Skin of body (tissue), 1 donor: ENCODE measurements at regions not wholly inside any gene's neighbourhood (a gene's known extent, or its start where the extent isn't known, plus 50 kb on each side); places are given as distances from the start of the nearest gene placed in this dataset.

Experiments
- DNase-seq: peaks from one replicate; lab custom pipeline; 2025; lab: John Stamatoyannopoulos, UW

DNA sequence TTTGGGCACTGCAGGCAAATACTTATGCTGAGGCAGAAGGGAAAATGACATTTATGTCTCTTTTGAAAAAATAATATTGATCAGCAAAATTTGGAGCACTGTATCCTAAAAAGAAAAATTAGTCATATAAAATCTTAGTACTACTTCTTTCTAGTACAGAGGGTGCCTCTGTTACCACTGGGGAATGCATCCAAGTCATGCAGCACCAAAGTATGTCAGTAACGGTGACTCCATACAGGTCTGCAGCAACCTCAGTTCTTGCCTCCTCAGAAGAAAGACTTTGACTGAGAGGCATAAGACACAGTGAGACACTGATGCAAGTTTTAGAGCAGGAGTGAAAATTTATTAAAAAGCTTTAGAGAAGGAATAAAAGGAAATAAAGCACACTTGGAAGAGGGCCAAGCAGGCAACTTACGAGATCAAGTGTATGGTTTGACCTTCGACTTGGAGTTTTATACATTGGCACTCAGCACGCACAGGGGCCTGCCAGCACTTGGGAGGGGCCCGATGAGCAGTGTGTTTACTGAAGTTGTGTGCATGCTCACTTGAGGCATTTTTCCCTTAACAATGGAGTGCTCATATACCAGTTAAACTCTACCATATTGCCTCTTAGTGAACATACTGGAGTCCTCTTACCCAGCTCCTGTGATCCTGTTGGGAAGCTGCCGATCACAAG is 1244.8 kb downstream of the EPHA7 start:
- no peak for DNase-seq

DNA sequence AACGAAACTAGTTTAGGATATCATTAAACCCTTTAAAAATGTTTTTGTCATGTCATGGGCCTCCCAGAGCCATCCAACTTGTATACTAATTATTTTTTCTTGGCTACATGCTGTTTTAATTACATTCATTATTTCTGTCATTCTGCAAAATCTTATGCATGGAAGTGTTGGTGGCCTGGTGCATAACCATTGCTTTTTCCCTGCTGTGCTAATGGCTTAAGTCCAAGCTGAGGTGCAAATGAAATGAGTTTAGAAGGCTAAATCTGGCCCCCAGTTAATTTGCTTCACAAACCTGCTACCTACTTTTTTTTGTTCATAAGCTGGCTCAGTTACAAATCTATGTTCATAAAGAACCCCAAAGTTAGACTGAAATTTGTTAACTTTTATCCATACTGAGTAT is 1249.9 kb downstream of the EPHA7 start:
- no peak for DNase-seq

DNA sequence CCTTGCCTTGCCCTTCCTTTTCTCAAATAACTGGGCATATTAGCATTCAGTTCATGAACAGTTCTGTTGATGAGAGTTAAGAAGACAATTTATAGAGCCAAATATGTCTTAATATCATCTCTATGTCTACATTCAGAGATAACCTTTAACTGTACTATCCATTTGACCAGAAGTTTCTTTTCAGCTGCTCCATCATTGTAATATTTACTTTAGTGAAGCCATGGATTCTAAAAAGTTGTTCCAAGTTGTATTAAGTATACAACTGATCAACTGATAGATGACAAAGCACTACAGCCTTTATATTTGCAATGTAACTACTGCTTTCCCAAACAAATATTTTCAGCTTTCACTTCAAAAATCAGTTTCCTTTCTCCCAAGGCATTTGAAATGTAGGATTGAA is 1252.7 kb downstream of the EPHA7 start:
- no peak for DNase-seq

DNA sequence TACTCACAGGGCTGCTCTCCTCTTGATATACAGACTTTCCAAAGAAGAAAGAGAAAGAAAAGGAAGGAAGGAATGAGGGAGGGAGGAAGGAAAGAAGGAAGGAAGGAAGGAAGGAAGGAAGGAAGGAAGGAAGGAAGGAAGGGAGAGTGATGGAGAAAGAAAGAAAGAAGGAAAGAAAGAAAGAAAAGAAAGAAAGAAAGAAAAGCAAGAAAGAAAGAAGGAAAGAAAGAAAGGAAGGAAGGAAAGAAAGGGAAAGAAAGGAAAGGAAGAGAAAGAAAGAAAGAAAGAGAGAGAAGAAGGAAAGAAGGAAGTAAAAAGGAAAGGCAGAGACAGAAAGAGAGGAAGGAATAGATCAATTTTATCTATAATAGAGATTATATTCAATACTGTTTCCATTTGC is 1257.4 kb downstream of the EPHA7 start:
- DNase-seq: no peak

DNA sequence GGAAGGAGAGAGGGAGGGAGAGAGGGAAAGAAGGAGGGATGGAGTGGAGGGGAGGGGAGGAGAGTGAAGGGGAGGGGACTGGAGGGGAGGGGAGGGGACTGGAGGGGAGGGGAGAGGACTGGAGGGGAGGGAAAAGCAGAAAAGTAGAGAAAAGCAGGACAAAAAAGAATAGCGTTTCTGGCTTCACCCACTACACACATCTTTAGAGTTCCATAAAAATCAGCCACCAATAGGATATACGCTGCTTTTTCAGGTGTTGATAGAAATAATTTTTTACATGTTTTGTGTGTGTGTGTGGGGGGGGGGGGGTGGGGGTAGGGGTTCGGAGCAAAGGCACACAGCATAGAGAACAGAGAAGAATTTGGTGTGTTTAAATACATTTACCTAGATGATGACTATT is 1259.1 kb downstream of the EPHA7 start:
- DNase-seq: no peak

DNA sequence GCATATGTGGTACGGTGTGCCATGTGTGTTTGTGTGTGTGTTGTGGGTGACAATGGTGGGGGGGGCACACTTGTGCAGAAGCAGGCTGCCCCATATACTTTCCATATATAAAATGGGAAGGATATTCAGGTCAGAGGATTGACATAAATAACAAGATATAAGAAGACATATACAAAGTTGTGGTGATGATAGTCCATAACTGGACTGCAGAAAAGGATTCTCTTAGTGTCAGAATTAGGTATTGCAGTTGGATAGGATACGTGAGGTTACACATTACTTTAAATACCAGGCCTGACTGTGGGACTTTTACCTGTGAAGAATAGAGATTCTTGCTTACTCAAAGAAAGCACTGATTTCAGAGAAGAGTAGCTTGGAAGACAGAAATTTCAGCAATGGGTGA is 1260.3 kb downstream of the EPHA7 start:
- DNase-seq: no peak

DNA sequence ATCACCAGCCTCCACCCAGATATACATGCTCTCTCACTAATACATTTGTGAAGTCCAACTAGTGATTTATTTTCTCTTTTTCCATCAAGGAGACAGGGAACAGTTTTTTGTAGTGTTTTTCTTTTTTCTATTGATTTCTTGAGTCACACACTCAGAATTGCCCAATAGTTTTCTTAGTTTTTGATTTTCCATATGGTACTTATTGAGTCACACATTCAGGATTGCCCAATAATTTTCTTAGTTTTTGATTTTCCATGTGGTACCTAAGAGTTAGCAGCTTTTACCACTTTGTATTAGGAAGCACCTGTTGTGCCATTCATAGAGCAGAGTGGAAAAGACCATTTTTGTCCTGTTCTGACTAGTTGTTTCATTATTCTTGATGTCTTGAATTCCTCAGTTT is 1268.8 kb downstream of the EPHA7 start:
- no peak for DNase-seq

DNA sequence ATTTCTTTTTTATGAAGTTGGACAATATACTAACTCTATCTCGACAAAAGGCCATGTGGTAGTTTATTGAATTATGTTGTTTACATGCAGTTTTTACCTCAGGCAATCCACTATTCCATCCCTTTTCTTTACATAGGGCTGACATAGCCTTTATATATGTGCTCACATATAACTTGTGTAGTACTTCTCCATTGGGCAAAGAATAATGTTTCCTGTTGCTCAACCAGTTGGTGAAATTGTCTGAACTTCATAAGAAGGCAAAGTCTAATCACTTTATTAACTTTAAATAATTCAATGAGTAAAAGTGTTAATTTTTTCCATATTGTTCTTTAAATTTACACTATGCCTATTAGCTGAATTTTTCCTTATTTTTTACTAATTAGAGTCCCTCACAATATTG is 1272.1 kb downstream of the EPHA7 start:
- DNase-seq: no peak

DNA sequence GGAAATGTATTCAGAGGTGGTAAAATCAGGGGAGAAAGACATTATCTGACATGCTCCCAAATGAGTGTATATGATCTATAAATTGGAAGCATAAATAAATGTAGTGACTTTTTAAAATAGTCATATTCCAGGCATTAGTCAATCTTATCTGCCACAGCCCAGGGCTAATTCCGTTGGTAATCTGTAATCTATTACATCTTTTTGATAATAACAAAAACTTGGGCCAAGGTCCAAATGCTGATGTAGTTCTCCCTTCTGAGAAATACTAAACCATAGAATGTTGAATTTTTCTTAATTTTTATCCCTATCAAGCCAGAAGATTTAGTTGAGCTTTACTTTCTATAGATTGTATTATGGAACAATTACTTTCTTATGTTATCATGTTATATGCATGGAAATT is 1279.8 kb downstream of the EPHA7 start:
- DNase-seq: peak; percentile 65

DNA sequence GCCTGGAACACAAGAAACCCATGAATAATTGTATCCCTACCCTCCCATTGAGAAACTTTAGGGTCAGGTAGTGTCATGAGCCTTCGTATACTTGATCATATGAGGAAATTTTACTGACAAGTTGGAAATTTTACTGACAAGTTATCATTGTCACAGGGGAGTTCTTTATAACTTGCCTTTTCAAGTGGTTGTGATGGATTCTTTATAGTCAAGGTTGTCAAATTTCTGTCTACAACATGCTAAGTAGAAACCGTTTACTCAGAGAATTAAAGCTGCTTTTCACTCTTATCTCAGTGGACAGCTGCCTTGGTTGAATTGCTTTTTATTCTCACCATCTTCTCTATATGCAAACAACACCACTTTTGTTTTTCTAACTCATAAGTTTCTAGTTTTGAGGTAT is 1286.4 kb downstream of the EPHA7 start:
- DNase-seq: no peak

DNA sequence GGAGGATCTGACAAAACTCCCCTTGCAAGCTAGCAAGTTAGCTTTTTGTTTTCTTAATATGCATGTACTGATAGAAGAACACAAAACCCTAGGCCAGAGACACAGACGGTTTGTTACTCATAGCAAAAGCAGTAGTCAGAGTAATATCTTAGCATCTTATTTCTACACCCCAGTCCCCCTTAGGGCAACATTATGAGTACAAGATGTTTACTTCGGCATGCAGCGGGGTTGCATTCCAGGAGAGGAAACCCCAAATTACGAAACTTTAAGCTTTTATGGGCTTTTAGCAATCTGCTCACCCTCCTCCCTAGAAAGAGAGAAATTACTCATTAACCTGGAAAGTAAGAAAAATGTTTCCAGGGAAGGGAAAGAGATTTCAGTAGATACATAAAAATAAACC is 1286.9 kb downstream of the EPHA7 start:
- DNase-seq: no peak

DNA sequence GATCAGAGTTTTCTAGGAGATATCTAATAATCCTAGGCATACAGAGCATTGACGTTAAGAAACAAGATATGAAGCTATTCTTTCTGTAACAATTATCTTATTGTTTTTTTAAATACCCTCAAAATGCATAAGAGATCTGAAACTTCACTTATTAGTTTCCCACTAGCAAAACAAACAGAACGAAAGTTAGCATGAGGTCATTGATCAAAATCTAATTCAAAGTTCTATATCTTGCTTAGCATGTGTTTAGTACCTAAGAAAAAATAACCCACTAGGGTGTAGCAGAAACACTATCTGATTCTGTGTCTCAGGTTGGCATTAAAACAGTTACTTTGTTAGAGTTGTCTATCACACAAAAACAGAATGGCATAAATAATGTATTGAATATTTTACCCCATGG is 1288.4 kb downstream of the EPHA7 start:
- no peak for DNase-seq

DNA sequence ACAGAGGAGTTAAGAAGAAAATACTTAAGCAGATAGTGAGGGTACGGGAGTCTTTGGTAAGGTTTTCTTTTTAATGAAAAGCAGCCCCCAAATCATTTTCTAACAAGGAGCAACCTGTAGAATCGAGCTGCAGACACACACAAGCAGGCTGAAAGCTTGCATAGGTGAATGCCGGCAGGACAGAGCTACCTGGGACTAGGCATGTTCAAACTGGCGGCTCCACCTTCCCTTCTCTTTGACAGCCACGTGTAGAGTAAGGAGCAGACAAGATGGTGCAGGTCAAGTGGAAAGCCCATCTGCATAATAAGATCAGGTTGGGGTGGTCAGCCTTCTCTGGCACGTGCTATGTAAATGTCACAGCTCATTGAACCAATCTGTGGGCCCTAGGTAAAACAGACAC is 1292.4 kb downstream of the EPHA7 start:
- DNase-seq: no peak

DNA sequence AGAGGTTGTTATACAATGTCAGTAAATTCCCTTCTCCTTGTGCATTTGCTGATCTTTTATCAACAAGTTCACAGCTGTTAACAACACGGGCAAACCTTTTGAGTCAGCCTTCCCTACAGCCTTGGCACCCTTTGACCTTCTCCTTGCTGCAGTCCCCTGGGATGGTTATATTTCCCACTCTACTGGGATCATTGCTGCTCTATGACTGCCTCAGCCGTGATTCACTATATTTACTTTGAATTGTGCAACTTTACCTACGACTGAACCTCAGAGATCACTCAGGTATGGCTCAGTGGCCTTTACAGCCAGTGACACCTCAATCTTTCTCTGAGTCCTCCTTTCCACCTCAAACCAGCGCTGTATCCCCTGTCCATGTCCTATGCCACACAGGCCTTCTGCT is 1293.3 kb downstream of the EPHA7 start:
- no peak for DNase-seq

DNA sequence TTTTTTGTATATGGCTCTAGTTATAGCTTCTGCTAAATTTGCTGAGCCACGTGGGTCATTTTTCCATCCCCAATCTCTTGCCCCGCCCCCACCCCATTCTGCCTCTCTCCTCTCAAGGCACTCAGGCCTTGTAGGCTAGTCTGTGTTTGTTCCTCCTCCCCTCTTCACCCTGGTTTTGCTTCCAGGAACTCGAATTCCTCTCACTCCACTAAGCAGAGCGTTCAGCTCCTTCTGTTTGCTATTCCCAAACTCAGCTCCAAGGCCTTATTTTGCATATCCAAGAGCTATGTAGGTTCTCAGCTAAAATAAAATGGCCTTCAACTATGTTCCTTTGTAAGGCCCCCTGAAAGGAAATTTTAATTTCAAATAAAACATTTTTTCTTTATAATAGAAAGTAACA is 1293.7 kb downstream of the EPHA7 start:
- no peak for DNase-seq

DNA sequence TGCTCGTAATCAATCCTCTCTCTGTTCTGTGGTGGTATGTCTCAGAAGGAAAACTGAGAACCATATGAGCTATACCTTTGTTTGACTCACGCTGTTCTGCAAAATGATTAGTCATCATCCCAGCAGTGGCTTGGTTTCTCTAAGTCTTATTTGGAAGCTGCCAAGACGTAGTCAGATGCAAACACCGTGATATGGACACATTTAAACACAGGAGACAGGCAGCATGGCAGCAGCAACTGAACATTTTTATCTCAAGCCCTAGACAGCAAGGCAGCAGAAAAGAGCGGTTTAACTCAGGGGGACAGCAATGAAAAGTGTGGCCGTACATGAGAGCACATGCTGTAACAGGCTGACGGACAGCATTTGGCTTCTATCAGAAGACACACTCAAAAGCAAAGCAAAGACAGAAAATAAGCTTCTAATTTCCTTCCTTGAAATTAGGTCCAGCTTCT is 1295.1 kb downstream of the EPHA7 start:
- DNase-seq: peak; percentile 41

DNA sequence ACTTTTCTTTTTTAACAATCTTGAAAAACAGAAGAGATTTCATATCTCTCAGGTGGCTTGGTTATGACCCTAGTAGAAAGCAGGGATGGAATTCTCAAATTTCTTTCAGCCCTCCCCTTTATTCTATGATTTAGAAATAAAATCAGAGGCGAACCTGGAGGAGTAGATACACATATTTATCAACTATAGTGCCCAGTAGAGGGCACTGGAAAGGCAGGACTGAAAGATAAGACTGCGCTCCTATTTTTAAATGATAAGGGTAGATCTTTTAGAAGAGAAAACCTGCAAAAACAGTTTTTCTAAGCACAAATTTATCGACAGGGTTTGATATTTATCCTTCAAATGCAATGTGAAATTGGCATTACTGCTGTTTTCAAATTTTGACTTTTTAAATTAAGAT is 1296.6 kb downstream of the EPHA7 start:
- DNase-seq: no peak

DNA sequence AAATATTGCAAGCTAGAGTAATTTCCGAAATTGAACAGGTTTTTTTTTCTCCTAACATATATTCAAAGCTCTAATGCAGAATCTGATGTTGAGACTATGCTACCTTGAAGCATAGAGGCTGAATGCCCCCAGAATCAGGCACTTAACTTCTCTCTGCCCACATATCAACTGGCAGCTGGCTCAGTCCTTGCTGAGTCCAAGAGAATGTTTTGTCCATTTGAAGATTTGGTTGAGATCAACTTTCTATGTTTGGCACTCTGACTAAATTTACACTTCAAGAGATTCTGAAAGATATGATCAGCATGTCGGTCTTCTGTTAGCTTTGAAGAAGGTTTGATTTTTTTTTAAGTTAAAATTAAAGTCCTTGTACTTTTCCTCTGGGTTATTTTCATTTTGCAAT is 1298.1 kb downstream of the EPHA7 start:
- no peak for DNase-seq

DNA sequence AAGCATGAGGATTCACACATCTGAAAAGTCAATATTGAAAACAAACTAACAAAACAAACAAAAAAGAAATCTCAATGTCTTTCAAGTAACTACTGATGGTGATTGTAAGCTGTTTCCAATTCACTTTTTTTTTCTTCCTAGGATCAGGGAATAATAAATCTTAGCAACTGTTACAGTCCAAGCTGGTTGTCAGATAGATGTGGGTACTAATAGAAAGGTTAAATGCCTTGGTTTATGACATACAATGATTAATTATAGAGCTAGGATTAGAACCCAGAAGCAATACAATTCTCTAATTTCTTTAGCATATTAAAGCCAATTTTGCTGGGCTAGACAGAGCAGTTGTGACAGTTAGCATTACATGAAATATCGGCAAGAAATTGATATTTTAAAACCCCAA is 1301.6 kb downstream of the EPHA7 start:
- no peak for DNase-seq

DNA sequence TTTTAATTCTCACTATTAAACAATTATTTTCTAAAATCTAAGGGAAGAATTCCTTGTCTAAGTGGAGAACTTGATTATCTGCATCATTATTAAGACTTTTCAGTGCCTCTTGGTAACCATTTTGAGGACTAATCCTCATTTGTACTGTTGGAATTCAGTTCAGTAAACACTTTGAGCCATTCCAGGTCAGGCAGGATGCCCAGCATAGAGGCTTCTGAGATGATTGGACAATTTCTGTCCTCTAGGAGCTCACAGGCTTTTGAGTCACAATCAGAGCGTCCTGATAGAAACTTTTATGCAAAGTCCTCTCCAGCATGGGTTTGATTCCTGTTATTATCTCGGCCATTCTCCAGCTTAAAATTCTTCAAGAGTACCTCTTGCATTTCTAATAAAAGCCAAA is 1304.6 kb downstream of the EPHA7 start:
- no peak for DNase-seq

DNA sequence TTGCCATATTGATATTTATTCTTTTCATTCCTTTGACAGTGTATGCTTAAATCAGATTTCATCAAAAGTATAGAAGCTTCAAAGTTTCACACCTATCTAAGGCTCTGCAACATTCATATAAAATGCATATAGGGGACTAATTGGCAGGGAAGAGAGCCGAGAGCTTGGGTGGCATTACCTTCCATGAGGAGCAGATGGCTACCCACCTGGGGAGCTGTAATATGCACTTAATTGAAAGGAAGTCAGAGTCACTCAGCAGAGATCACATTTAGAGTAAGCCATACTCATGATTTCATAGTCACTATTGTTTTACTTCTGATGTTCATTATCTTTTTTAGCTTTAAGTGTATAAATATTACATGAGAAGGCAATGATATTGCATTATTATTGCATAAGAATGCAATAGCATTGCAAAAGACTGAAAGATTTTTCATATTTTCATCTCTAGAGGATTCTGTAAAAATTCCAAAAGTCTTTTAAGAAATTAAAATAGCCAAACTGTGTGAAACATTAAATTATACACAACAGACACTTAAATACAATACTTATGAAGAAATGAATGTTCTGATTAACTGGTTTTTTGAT is 1305.2 kb downstream of the EPHA7 start:
- no peak for DNase-seq

DNA sequence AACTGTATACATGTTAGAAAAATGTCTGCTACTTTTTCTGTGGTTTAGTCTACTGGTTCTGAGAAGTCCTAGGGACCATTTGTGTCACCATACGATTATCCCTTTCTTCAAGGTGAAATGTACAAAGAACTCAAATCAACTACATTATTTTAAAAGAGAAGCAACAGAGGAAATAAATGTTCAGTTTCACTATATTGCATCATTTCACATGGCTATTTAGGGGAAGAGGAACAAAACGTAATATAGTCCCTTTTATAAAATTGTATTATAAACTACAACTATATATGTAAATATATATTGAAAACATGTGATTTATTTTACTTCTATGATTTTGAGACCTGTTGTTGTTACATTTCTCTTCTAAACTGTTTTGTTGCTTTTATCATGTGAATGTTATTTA is 1308.0 kb downstream of the EPHA7 start:
- no peak for DNase-seq

DNA sequence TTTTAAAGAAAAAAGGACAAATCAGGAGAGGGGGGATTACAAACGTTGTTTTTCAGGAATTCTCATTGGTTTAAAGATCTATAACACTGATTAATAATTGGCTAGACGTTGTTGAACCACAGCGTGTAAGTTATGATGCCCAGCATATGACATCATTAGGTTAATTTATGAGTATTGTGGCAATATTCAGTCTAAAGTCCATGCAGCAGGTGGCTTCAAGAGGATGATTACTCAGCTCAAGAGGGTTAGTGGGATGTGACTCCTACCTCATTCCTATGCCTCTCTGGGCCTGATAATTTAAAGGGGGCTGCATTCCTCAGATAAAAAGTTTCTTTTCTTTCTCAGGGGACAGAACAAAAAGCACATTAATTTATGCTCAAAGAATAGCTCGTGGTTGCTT is 1309.0 kb downstream of the EPHA7 start:
- DNase-seq: no peak

DNA sequence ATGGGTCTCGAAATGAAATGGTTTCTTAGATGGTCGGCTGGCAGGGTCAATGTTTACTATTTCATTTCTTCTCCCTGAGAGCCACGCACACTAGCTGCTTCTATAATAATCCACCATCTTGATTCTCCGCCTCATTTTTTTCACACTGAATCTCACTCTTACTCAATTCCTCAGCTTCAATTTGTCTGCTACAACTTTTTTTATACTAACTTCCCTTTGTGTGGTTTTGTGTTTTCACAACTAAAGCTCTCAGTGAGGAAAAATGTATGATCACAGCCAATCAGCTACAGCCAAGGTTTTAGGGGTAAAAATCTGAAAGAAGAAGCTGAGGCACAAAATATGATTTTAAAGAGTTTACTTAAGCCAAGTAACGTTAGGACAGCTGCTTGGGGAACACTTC is 1309.4 kb downstream of the EPHA7 start:
- DNase-seq: no peak
